ENCODE measurements at regions not wholly inside any gene's neighbourhood (a gene's known extent, or its start where the extent isn't known, plus 50 kb on each side); places are given as distances from the start of the nearest gene placed in this dataset.

DNA sequence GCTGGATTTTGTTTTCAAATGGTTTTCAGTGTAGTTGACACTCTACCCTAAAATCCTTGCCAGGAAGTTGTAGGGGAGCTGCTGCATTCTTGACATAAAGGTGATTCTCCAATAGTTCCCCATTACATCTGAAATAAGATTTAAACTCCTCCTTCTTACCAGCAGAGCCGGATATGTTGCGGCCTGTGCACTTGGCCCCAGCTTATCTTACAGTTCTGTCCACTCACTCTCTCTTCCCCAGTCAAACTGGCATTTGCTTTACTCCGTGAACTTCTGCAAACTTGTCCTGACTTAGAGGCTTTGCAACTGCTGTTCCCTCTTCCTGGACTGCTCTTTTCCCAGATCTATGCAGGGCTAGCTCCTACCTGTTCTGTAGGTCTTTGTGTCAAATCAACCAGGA lies 929.5 kb downstream of the VRK1 start:
- dilution Hi-C loops (cut with MboI; ENCODE audit: extremely low pct_ligation_motif_present, low sequenced_read_pairs) = no loop called here

GRCh38 chr14:97730706-97731105 lies 933.5 kb downstream of the VRK1 start:
- intact Hi-C loops (cut with micrococcal nuclease) = no loop called here
- ChIA-PET POLR2A (no interaction called here), CTCF (no interaction called here)
- Histone ChIP-seq H3K27me3 (ENCODE audit: control insufficient read depth in 2 of 2, insufficient read depth in 2 of 2, low read length in 2 of 2) (no peaks in the 10 kb centered on the region), H3K27ac (ENCODE audit: insufficient read depth, low read depth, low read length) (no peak overlapping the region), H3K9ac (replicated peaks; ENCODE audit: extremely low read depth, insufficient read depth, low read length) (no peak overlapping the region), H3K9me1 (replicated peaks; ENCODE audit: control insufficient read depth, extremely low read depth, insufficient read depth, low read length) (no peaks in the 10 kb centered on the region), H4K20me1 (replicated peaks; ENCODE audit: control insufficient read depth, extremely low read depth, insufficient read depth, low read length) (no peaks in the 10 kb centered on the region), H3K4me3 (replicated peaks in 1 of 3; ENCODE audit: insufficient read depth in 1 of 3, low read depth in 1 of 3, low read length in 3 of 3) (no peak overlapping the region), H3K4me2 (ENCODE audit: insufficient read depth, low read length) (no peak overlapping the region), H3K9me3 (replicated peaks; ENCODE audit: control insufficient read depth, insufficient read depth, low read length) (peaks cover 7% of the 10 kb centered on the region), H3K4me1 (ENCODE audit: control insufficient read depth, extremely low read depth, insufficient read depth, low read length) (no peaks in the 10 kb centered on the region), H2AFZ (ENCODE audit: low read depth, low read length) (no peak overlapping the region), H3K36me3 (ENCODE audit: control insufficient read depth in 2 of 2, extremely low read depth in 1 of 2, insufficient read depth in 2 of 2, low read length in 2 of 2) (no peaks in the 10 kb centered on the region), H3K79me2 (ENCODE audit: control insufficient read depth, insufficient read depth, low read length) (no peaks in the 10 kb centered on the region)
- dilution Hi-C loops (cut with MboI; ENCODE audit: extremely low pct_ligation_motif_present, low sequenced_read_pairs) = no loop called here
- BruUV-seq (replicated peaks) = no TSS peak
- TF ChIP-seq, protein P1, sequence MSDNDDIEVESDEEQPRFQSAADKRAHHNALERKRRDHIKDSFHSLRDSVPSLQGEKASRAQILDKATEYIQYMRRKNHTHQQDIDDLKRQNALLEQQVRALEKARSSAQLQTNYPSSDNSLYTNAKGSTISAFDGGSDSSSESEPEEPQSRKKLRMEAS (IDR thresholded peaks at IDR 0.05; ENCODE audit: insufficient read depth, insufficient read length) = no peak
- TF ChIP-seq POLR2A (IDR thresholded peaks at IDR 0.05; ENCODE audit: low read depth, low read length) (no peak), POLR2AphosphoS5 (IDR thresholded peaks at IDR 0.05; ENCODE audit: insufficient read depth, low read depth, low read length) (no peak)
- DNase-seq (ENCODE audit: low read depth, low spot score) (no peak), FAIRE-seq (no peak)

More for the DNA sequence above, 929.5 kb downstream of the VRK1 start:
- CTCF ChIA-PET = no interaction called here
- H2AFZ ChIP-seq (ENCODE audit: low read depth, low read length) = no peak overlapping the region
- H4K20me1 ChIP-seq (replicated peaks; ENCODE audit: control insufficient read depth, extremely low read depth, insufficient read depth, low read length) = no peaks in the 10 kb centered on the region
- BruUV-seq (replicated peaks) = no TSS peak
- no peak overlapping the region for H3K27ac ChIP-seq (ENCODE audit: insufficient read depth, low read depth, low read length)
- DNase-seq (ENCODE audit: low read depth, low spot score) (no peak), FAIRE-seq (no peak)
- no peak overlapping the region for H3K4me3 ChIP-seq (replicated peaks in 1 of 3; ENCODE audit: insufficient read depth in 1 of 3, low read depth in 1 of 3, low read length in 3 of 3)
- no peaks in the 10 kb centered on the region for H3K4me1 ChIP-seq (ENCODE audit: control insufficient read depth, extremely low read depth, insufficient read depth, low read length)
- H3K9me1 ChIP-seq (replicated peaks; ENCODE audit: control insufficient read depth, extremely low read depth, insufficient read depth, low read length) = no peaks in the 10 kb centered on the region
- H3K79me2 ChIP-seq (ENCODE audit: control insufficient read depth, insufficient read depth, low read length) = no peaks in the 10 kb centered on the region
- POLR2A ChIA-PET = no interaction called here
- H3K9ac ChIP-seq (replicated peaks; ENCODE audit: extremely low read depth, insufficient read depth, low read length) = no peak overlapping the region
- H3K36me3 ChIP-seq (ENCODE audit: control insufficient read depth in 2 of 2, extremely low read depth in 1 of 2, insufficient read depth in 2 of 2, low read length in 2 of 2) = no peaks in the 10 kb centered on the region
- H3K4me2 ChIP-seq (ENCODE audit: insufficient read depth, low read length) = no peak overlapping the region
- intact Hi-C loops (cut with micrococcal nuclease) = no loop called here
- no peaks in the 10 kb centered on the region for H3K27me3 ChIP-seq (ENCODE audit: control insufficient read depth in 2 of 2, insufficient read depth in 2 of 2, low read length in 2 of 2)
- peaks cover 7% of the 10 kb centered on the region for H3K9me3 ChIP-seq (replicated peaks; ENCODE audit: control insufficient read depth, insufficient read depth, low read length)
- TF ChIP-seq EZH2 (IDR thresholded peaks at IDR 0.05; ENCODE audit: borderline replicate concordance, low read depth, low read length, severe bottlenecking) (no peak), FOS (IDR thresholded peaks at IDR 0.05; ENCODE audit: borderline replicate concordance, insufficient read depth, low read length) (no peak), POLR2AphosphoS5 (IDR thresholded peaks at IDR 0.05; ENCODE audit: insufficient read depth, low read depth, low read length) (no peak), GATA2 (IDR thresholded peaks at IDR 0.05; ENCODE audit: insufficient read depth, insufficient read length, low read depth, low read length) (no peak), MYC (IDR thresholded peaks at IDR 0.05; ENCODE audit: low read depth, low read length) (no peak)
- TF ChIP-seq, protein P1 (IDR thresholded peaks at IDR 0.05; ENCODE audit: insufficient read depth, insufficient read length) = no peak
